ENCODE measurements at regions not wholly inside any gene's neighbourhood (a gene's known extent, or its start where the extent isn't known, plus 50 kb on each side); places are given as distances from the start of the nearest gene placed in this dataset.
"Not testable (repeated sequence)": the region's sequence is repeated elsewhere in the genome, so short reads cannot be mapped to it uniquely, and the experiment has no call there.

DNA sequence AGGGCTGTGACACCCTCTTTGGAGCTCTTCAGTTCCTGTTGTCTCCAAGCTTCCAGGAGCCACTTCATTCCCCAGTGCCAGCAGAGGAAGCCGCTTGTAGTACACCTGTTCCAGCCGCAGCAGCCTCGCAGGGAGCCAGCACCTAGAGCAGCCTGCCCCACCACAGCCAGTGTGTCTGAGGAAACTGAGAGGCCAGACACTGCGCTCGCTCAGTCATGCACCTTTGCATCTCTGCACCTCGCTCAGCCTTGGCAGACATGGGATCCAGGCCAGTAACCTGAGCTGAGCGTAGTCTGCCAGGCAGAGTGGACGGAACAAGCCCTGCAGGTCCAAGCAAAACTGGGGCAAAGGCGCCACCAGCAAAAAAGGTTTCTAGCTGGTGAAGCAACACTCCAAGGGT is 1072.1 kb downstream of the JRKL start:
- DNase-seq, result no peak

DNA sequence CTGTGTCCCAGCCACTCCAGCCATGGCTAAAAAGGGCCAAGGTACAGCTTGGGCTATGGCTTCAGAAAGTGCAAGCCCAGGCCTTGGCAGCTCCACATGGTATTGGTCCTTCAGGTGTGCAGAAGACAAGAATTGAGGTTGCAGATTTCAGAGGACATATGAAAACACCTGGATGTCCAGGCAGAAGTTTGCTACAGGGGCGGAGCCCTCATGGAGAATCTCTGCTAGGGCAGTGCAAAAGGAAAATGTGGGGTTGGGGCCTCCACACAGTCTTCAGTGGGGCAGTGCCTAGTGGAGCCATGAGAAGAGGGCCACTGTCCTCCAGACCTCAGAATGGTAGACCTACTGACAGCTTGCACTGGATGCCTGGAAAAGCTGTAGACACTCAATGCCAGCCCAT is 1074.1 kb downstream of the JRKL start:
- no peak for DNase-seq

DNA sequence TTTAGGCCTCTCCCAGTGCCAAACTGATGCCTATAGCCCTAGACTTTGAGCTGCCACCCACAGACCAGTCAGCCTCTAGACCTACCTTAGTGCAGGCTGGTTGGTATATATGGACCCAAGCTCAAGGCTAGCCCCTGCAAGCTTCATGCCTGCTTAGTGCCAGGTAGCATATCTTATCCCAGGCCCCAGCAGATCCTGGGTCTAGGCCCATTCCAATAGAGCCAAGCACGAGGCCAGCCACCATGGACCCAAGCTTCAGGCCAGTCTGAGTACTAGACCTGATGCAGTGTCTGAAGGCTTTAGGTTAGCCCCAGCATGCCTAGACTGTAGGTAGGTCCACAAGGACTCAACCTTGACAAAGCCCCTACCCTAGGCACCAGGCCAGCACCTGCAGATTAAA is 1081.7 kb downstream of the JRKL start:
- no peak for DNase-seq

DNA sequence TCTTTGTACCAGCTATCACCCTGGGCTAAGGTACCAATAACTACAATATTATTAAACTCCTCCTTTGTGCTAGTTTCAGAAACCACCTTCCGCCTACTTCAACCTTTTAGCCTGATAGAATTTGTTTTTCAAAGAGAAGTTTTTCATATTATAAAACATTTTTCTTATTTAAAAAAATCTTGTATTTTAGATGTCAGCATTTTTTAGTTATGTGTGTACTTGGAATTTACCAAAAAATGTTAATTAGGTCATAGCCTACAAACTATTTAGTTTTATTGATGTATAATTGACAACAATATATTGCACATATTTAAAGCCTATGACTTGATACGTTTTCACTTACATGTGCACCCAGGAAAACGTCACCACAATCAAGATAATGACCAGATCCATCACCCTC is 1097.6 kb downstream of the JRKL start:
- no peak for DNase-seq

DNA sequence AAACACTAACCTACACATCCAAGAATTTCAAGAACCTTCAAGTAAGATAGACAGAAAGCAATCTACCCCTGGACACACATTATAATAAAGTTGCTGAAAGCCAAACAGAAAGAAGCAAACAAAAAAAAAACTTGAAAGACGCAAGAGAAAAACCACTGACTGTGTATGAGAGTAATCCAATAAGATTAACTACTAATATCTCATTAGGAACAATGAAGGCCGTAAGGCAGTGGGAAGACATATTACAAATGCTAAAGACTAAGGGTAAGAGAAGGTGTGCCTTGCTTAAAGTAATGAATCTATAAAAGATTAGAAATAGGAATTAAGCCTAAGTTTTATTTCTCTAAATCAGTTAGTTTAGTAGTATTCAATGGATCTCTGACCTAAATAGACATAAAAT is 1109.1 kb downstream of the JRKL start:
- DNase-seq, result no peak

DNA sequence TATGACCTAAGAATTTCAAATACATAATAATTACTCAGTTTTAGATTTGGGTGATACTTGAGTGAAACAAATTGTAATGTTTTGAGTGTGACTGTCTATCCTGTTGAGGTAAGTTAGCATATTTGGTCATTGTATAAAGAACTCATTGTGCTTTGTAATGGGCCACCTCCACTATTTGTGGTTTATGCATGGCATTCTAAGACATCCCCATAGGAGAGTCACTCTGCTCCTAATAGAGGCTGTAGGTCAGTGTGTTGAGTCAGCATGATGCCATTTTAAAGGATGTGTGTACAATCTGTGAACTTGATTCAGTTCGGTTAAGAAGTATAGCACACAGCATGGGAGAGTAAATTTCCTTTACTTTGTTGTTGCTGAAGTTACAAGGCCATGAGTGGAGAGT is 1112.4 kb downstream of the JRKL start:
- no peak for DNase-seq

DNA sequence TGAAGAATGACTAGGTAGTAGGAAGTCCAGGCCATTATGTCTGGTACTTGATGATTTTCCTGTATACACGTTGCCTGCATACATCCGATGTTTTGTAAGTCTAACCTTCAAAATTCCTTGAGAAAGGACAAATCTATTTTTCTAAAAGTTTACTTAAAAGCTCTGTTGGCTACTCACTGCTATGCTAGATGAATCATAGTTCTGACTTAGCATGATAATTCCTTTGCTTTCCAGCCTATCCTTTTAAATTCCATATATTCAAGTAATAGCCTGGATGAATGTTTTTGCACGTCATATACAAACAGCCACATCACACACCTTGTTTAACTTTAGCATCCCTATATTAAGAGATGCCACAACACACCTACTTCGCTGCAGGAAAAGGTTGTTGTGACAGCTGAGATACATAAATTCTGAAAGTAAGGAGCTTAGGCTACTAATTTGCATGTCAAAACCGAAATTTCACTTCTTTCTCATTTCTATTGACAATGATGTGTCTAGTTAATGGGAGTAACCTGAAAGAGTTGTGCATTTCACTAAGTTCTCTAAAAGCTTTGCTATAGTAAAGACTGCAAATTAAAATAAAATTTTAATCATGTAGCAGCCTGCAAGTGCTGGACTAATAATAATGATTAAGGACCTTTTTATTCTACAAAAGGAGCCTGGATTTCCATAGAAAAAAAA is 1116.4 kb downstream of the JRKL start:
- no peak for DNase-seq

DNA sequence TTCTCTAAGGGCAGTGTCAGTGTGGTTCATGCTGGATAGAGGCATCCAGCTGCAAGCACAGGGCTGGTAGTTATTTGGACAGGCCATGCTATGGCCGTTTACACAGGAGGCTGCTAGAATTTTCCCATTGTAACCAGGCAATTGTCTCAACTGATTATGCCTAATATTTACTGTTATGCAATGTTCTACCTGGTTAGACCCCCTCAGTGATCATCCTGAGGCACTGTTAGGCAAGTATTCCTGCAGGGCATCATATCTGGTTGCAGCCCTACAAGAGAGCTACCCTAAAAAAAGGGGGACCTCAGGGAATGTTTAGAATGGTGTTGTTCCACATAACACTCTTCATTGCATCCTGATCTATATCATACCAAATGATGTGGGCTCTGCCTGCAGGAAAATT is 1124.6 kb downstream of the JRKL start:
- DNase-seq, result no peak

DNA sequence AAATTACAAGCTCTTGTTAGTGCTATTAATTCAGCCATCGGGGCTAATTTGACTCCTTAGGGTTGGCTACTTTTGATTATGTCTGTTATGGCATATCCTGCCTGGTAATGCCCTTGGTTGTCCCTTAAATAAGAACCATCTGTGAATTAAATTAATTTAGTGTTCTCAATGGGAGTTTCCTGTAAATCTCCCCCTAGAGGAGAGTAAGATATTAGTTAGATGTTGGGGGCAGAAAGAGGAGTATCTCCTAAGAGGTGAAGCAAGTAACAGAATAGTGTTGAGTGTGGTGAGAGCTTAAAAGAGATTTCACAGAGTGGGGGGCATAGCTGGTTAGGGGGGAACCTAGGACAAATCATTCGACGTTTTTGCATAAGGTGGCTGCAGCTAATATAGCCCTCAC is 1126.9 kb downstream of the JRKL start:
- no peak for DNase-seq

DNA sequence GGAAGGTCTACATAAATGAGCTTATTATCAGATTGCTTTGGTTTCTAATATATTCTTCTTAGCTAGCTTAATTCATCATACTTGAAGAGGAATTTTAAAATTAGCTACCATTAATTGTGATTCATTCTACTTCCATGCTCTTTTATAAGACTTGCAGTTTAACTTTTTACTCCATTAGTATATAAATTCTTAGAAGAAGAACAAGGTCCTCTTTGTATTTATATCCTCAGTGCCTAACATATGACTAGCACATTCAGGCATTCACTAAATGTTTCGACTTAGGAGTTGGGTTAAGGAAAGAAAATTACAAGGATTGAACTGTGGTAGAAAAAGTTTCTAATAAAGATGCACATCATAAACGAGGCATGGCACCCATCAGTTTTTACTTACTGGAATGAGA is 1135.5 kb downstream of the JRKL start:
- DNase-seq, result no peak

DNA sequence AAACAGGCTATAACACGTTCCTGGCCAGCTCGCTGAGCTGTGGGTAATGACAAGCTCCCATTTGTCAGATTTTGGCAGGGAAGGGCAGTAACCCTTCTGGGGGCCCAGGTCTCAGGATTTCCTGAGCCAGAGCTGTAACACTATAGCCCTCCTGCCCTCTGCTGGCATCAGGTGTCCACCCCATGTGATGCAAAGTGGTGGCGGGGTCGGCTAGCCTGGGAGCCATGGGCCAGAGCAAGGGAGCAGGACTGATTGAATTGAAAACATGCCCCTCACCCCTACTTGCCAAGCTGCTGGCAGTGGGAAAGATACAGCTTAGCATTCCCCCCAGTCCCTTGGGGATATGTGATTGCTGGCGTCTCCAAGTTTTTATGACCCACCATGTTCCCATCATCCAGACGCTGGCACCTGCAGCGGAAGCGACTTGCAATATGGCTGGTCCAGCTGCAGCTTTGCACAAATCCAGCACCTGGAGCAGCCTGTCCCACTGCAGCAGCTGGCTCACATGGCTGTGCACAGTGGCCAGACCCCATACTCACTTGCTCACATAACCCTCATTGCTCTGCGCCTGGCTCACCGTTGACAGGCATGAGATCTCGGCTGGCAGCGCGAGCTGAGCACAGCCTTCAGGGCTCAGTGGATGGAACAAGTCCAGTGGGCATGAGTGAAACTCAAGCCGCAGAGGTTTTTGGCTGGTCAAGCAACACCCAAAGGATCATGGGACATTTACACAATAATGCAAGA is 1147.8 kb downstream of the JRKL start:
- no peak for DNase-seq

DNA sequence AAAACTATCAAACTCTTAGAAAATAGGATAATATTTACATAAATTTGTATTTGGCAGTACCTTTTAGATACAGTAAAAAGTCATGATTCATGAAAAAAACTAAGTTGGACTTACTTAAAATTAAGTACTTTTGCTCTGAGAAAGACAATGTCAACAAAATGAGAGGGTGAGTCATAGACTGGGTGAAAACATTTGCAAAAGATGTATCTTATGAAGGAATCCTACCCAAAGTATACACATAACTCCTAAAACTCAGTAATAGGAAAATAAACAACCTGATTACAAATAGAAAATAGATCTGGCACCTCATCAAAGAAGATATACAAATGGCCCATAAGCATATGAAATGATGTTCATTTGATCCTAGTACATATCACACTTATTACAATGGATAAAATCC is 1154.6 kb downstream of the JRKL start:
- DNase-seq, result no peak

DNA sequence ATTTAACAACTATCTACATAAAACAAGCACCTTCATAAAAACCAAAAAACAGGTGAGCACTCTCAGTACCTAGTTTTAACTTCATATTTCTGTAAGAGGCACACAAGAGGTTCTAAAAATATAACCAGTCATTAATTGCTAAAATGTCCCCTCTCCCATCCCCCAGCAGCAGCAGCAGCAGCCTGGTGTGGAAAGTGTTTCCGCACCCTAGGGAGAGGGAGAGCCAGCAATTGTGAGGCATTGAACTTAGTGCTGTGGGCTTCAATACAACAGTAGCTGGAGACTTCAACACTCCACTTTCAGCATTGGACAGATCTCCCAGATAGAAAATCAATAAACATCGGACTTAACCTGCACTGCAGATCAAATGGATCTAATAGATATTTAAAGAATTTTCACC is 1158.5 kb downstream of the JRKL start:
- DNase-seq, result no peak

DNA sequence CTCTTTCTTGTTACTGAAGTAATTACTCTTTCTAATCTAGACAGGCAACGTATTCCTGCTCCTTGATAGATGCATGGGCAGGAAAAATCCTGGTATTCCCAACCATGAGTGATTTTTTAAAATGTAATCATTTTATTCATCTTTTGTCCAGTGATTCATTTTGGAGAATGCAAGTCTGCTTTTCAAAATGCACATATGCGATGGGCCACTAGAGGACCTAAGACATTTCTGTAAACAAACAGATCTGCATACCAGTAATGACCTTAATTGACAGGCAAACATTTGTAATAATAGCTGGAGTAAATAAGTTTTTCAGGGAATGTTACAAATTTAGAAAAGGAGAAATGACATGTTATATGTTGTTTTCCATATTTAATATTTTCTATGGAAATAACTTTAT is 1167.6 kb downstream of the JRKL start:
- DNase-seq, result no peak

DNA sequence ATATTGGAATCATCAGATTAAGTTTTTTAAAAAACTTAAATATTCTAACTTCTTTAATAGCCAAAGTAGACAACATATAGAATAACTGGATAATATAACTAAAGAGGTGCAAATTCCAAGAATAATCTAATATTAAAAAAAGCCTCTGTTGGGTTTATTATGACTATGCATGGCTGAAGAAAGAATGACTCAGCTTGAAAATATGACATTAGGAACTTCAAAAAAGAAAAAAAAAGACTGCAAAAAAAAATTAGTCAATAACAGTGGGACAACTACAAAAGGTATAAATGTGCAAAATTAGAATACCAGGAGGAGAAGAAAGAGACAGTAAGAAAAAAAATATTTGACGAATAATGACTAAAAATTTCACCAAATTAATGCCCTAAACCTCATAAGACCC is 1178.0 kb downstream of the JRKL start:
- no peak for DNase-seq

DNA sequence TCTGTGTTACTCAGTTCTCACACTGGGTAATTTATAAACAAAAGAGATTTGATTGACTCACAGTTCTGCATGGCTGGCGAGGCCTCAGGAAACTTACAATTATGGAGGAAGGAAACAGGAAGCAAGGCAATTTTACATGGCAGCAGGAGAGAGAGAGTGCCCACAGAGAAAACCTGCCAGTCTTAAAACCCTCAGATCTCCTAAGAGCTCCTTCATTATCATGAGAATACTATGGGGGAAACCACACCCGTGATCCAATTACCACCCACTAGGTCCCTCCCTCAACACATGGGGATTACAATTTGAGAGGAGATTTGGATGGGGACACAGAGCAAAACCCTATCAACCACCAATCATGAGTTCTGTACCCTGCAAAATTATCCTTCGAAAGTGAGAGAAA is 1180.8 kb downstream of the JRKL start:
- DNase-seq, result no peak

DNA sequence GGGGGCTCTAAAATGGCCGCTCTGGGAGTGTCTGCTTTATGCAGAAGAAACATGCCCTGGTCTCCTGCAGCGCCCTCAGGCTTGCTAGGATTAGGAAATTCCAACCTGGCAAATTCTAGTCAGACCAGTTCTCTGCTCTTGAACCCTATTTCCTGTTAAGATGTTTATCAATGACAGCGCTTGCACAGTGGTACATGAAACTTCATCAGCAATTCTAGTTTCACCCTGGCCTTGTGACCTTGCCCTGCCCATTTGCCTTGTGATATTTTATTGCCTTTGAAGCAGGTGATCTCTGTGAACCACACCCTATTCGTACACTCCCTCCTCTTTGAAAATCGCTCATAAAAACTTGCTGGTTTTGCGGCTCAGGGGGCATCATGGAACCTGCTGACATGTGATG is 1184.0 kb downstream of the JRKL start:
- not testable (repeated sequence) for DNase-seq

DNA sequence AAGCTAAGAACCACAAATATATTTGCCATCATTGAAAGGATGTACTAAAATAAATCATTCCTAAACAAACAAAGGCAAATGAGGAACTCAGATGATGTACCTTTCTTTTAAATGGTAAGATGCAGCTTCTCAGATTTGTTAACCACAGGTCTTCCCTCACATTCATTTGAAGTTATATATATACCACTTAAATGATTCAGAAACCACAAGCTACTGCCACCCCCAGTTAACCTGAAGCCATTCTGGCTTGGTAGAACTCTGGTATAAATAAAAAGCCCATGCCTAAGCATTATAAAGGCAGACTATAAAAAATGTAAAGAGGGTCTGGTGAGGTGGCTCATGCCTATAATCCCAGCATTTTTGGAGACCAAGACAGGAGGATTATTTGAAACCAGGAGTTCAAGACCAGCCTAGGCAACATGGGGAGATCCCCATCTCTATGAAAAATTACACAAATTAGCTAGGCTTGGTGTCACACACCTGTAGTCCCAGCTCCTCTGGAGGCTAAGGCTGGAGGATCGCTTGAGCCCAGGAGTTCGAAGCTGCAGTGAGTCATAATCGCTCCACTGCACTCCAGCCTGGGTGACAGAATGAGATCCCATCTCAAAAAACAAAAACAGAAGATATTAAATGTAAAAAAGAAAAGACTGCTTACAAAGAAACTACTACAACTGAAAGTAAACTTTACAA is 1185.3 kb downstream of the JRKL start:
- no peak for DNase-seq

DNA sequence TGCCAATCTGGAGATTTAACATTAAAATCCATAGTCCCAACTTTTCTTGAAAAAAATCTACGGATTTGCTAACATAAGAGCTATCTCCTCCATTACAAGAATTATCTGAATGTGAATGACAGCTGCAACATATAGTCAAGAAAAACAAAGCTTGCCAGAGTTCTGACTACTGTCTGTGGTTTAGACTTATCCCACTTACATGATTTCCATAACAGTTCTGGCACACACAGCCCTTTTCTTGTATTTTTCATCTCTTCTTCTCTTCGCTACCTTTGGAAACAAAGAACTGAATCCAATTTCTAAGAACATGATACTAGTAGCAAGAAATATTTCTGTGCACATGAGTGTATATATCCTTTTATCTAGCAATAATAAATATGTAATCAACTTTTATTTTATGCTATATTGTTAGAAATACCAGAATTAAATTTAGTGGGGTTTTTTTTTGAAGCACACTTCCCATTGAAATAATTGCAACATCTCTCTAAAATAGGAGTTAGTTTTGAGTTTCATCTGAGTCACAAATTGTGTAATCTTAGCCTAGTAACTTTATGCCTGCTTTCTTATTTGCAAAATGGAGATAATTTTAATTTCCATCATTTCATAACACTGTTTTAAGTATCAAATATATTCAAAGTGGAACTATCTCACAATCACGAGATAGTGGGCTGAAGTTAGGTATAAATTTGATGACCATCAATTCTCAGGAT is 1217.6 kb downstream of the JRKL start:
- DNase-seq, result no peak

DNA sequence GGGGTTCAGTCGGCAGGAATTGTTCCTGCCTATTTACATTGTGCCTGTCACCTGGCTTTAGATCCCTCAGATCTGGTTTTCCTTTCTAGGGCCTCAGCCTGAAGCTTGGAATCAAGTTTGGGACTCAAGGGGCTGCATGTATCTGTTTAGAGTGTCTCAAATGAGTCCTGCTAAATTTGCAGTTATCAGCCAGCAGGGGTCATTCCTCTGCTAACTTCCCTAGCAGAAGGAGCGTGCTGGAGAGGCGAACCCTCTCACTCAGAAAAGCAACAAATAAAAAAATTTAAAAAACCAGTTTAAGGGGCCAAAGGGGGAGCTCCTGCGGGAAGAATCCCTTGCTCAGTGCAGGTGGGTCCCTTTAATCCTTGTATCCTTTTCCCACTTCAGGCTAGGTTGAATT is 1220.2 kb downstream of the JRKL start:
- no peak for DNase-seq

DNA sequence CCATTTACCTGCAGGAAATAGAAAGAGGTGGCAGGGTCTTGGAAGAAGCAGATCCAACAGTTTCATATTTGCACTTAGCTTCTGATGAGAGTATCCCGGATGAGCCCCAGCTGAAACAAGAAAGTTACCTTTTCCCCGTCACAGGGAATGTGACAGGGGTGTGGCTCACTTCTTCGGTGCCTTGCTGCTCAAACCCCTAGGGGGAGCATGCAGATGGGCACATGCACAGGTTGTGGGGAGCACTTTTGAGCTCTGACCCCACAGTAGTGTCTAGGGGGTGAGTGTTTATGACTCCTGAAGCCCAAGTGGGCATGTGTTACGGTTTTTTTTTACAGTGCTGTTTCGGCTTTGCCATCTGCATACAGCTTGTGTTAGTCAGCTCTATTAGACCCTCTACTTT is 1221.0 kb downstream of the JRKL start:
- DNase-seq, result no peak

DNA sequence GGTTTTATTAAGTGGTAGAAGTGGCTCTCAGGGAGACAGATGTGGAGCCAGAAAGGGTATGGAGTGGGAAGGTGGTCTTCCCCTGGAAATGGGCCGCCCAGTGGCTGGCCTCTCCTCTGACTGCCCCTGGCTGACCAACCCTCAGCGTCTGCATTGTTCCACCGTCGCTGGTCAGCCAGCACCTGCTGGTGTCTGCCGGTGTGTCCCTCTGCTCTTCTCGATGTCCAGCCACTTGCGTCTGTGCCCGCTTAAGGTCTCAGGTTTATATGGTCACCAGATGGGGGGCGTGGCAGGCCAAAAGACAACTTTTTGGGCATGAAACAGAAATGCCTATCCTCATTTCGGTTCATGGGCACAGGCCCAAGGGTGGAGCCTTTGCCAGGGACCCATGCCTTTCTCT is 1221.5 kb downstream of the JRKL start:
- no peak for DNase-seq

DNA sequence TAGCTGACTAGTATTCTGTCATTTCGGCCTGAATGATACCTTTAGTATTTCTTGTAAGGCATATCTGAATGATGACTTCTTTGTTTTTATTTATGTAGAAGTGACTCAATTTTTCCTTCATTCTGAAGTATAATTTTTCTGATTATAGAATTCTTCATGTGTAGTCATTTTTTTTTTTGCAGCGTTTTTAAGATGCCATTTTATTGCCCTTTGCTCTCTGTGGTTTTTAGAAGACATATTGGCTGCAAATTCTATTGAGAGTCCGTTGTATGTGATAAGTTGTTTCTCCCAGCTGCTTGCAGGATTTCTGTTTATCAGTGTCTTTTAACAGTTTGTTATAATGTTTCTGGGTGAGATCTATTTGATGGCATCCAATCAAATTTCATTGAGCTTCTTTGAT is 1224.8 kb downstream of the JRKL start:
- no peak for DNase-seq

DNA sequence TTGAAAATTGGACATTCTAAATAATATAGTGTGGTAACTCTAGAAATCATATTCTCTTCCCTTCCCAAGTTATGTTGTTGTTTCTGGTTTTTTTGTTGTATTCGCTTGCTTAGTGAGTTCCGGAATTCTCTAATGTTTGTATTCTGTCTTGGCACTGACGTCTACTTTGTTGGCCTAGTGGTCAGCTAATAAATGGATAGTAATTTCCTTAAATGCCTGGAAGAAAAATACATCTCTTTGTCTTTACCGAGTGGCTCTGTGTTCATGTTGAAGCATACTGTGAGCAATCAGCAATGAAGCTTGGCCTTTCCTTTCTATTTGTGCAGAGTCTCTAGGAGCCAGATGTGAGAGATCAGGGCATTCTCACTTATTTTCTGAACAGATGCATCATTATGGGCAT is 1225.7 kb downstream of the JRKL start:
- DNase-seq, result no peak

Measured in NCI-H2081 treated with DMSO at 0.1 percent for 48 hours (cell line).